ENCODE measurements at regions not wholly inside any gene's neighbourhood (a gene's known extent, or its start where the extent isn't known, plus 50 kb on each side); places are given as distances from the start of the nearest gene placed in this dataset.

GRCh38 chr18:56468396-56468795, 170.0 kb downstream of the TXNL1 start:
- no TSS peak for BruUV-seq (replicated peaks)
- ATAC-seq (no peak), DNase-seq (ENCODE audit: low read depth, low spot score) (no peak), FAIRE-seq (no peak)
- intact Hi-C loops (cut with micrococcal nuclease; ENCODE audit: unreplicated experiment) (no loop called here), in situ Hi-C loops (cut with MboI) (no loop called here)
- no peak overlapping the region for H3K9ac ChIP-seq (ENCODE audit: control insufficient read depth, insufficient read depth, low read length)
- CTCF ChIA-PET = interaction anchor here (1.0 kb wide), 1 partner anchor 34 kb away, joined by 3 read pairs; no protein-coding TSS in a partner anchor
- no peaks in the 10 kb centered on the region for H3K4me1 ChIP-seq (ENCODE audit: control insufficient read depth, insufficient read depth, low read length)
- TF ChIP-seq NBN (IDR thresholded peaks at IDR 0.05) (no peak), RAD51 (IDR thresholded peaks at IDR 0.05) (no peak), DPF2 (IDR thresholded peaks at IDR 0.05) (no peak), REST (IDR thresholded peaks at IDR 0.05; ENCODE audit: low read depth, low read length) (no peak), JUND (IDR thresholded peaks at IDR 0.05; ENCODE audit: low read depth, low read length) (no peak), ZBED1 (IDR thresholded peaks at IDR 0.05; ENCODE audit: borderline replicate concordance) (no peak), RCOR1 (conservative IDR thresholded peaks at IDR 0.05; ENCODE audit: low read depth, low read length) (no peak), SRF (IDR thresholded peaks at IDR 0.05; ENCODE audit: low read depth in 2 of 2, low read length in 2 of 2) (no peak), SREBF2 (IDR thresholded peaks at IDR 0.05; ENCODE audit: low read length) (no peak)
- WGBS (ENCODE audit: insufficient coverage, insufficient replicate concordance, low lambda C conversion rate, missing lambda C conversion rate) = 0% methylated on average over 1 of the region's 1 CpG
- no peaks in the 10 kb centered on the region for H3K79me2 ChIP-seq (ENCODE audit: control insufficient read depth, insufficient read depth, low read length)
- H3K27me3 ChIP-seq (replicated peaks in 1 of 2; ENCODE audit: control insufficient read depth in 2 of 2, insufficient read depth in 2 of 2, low read length in 1 of 2) = no peaks in the 10 kb centered on the region
- no peak overlapping the region for H2AFZ ChIP-seq (ENCODE audit: control insufficient read depth, low read depth, low read length)
- H3K4me3 ChIP-seq = no peak overlapping the region
- SMC1A ChIA-PET (ENCODE audit: uncharacterized antibody, unreplicated experiment) = interaction anchor here (1.4 kb wide), 1 partner anchor 72 kb away, joined by 3 read pairs; no protein-coding TSS in a partner anchor
- no peak overlapping the region for H3K4me2 ChIP-seq (ENCODE audit: control insufficient read depth, insufficient read depth)
- no peaks in the 10 kb centered on the region for H3K36me3 ChIP-seq (ENCODE audit: control insufficient read depth in 2 of 2, insufficient read depth in 2 of 2, low read length in 1 of 2)
- no peaks in the 10 kb centered on the region for H4K20me1 ChIP-seq (ENCODE audit: control insufficient read depth, insufficient read depth)
- POLR2A ChIA-PET = no interaction called here
- RAD21 ChIA-PET (ENCODE audit: unreplicated experiment) = no interaction called here
- no peaks in the 10 kb centered on the region for H3K9me3 ChIP-seq (replicated peaks; ENCODE audit: control insufficient read depth, insufficient read depth, low read length)
- no peak overlapping the region for H3K27ac ChIP-seq (ENCODE audit: control insufficient read depth, insufficient read depth)
